ENCODE measurements at regions not wholly inside any gene's neighbourhood (a gene's known extent, or its start where the extent isn't known, plus 50 kb on each side); places are given as distances from the start of the nearest gene placed in this dataset.

GRCh38 chr4:61086979-61087378, 113.1 kb upstream of the ADGRL3 start:
- Histone ChIP-seq H3K4me3 (no peak overlapping the region), H3K4me1 (replicated peaks in 1 of 2) (no peaks in the 10 kb centered on the region), H3K27ac (no peak overlapping the region), H3K36me3 (replicated peaks in 1 of 2) (no peaks in the 10 kb centered on the region), H3K27me3 (no peaks in the 10 kb centered on the region), H3K9me3 (replicated peaks in 1 of 3) (no peaks in the 10 kb centered on the region)
- intact Hi-C loops (cut with DNase I), result no loop called here
- WGBS, 4 donors, result 66 to 79% (median 73%) methylated on average over 3 of the region's 3 CpGs
- DNase-seq, result no peak
- TF ChIP-seq CTCF (IDR thresholded peaks at IDR 0.05) (no peak), POLR2A (IDR thresholded peaks at IDR 0.05) (no peak)

- intact Hi-C loops (cut with DNase I), result no loop called here
- Histone ChIP-seq H3K36me3 (replicated peaks in 1 of 2) (no peaks in the 10 kb centered on the region), H3K4me1 (replicated peaks in 1 of 2) (no peaks in the 10 kb centered on the region), H3K27me3 (no peaks in the 10 kb centered on the region), H3K27ac (no peak overlapping the region), H3K4me3 (no peak overlapping the region), H3K9me3 (replicated peaks in 1 of 3) (no peaks in the 10 kb centered on the region)
- TF ChIP-seq POLR2A (IDR thresholded peaks at IDR 0.05), result no peak
- no peak for TF ChIP-seq CTCF (IDR thresholded peaks at IDR 0.05)
- no peak for DNase-seq
- WGBS, 4 donors, result 81 to 90% (median 84%) methylated on average over 6 of the region's 6 CpGs
These were observed 105.1 kb upstream of the ADGRL3 start for GRCh38 chr4:61094854-61095598.

- 55 to 76% (median 62%) methylated on average over 3 of the region's 3 CpGs for WGBS, 4 donors
- DNase-seq, result no peak
- no peak overlapping the region for H3K4me3 ChIP-seq
- TF ChIP-seq CTCF (IDR thresholded peaks at IDR 0.05) (no peak), POLR2A (IDR thresholded peaks at IDR 0.05) (no peak)
- intact Hi-C loops (cut with DNase I), result no loop called here
- no peaks in the 10 kb centered on the region for H3K9me3 ChIP-seq (replicated peaks in 1 of 3)
- H3K27me3 ChIP-seq, result no peaks in the 10 kb centered on the region
- H3K4me1 ChIP-seq (replicated peaks in 1 of 2), result no peaks in the 10 kb centered on the region
- no peaks in the 10 kb centered on the region for H3K36me3 ChIP-seq (replicated peaks in 1 of 2)
- H3K27ac ChIP-seq, result no peak overlapping the region
These were observed 71.4 kb upstream of the ADGRL3 start for GRCh38 chr4:61128682-61129081.

GRCh38 chr4:61129971-61130370, 70.2 kb upstream of the ADGRL3 start:
- intact Hi-C loops (cut with DNase I), result no loop called here
- 76 to 89% (median 82%) methylated on average over 4 to 5 of the region's 5 CpGs for WGBS, 4 donors
- Histone ChIP-seq H3K4me3 (no peak overlapping the region), H3K9me3 (replicated peaks in 1 of 3) (no peaks in the 10 kb centered on the region), H3K36me3 (replicated peaks in 1 of 2) (no peaks in the 10 kb centered on the region), H3K27ac (no peak overlapping the region), H3K4me1 (replicated peaks in 1 of 2) (no peaks in the 10 kb centered on the region), H3K27me3 (no peaks in the 10 kb centered on the region)
- no peak for DNase-seq
- no peak for TF ChIP-seq CTCF (IDR thresholded peaks at IDR 0.05)
- no peak for TF ChIP-seq POLR2A (IDR thresholded peaks at IDR 0.05)
